Spinal cord (tissue), 9 donors: ENCODE measurements at regions not wholly inside any gene's neighbourhood (a gene's known extent, or its start where the extent isn't known, plus 50 kb on each side); places are given as distances from the start of the nearest gene placed in this dataset.
"Not testable (repeated sequence)": the region's sequence is repeated elsewhere in the genome, so short reads cannot be mapped to it uniquely, and the experiment has no call there.

Source experiments
- DNase-seq, 6 donors: peaks; one replicate each; pipeline versions ENCODE4 v3.0.0 to v3.0.0-alpha.2; 2013 to 2015; ENCODE audit warnings: low spot score in 6 of 6, low read depth in 4 of 6
- H3K27ac ChIP-seq: one replicate; pipeline ENCODE4 v1.5.1; 2013; ENCODE audit warnings: low read depth, low read length, control low read depth
- H3K27me3 ChIP-seq: one replicate; pipeline ENCODE4 v1.6.1; 2013; ENCODE audit warnings: low read length; ENCODE audit not compliant: control insufficient read depth, insufficient read depth
- H3K36me3 ChIP-seq: one replicate; pipeline ENCODE4 v1.6.1; 2013; ENCODE audit warnings: low read length; ENCODE audit not compliant: control insufficient read depth, insufficient read depth
- H3K4me1 ChIP-seq: one replicate; pipeline ENCODE4 v1.6.1; 2013; ENCODE audit warnings: low read length; ENCODE audit not compliant: control insufficient read depth, insufficient read depth
- H3K4me3 ChIP-seq: one replicate; pipeline ENCODE4 v1.5.1; 2013; ENCODE audit warnings: low read depth, low read length, control low read depth
- H3K9me3 ChIP-seq: one replicate; pipeline ENCODE4 v1.6.1; 2013; ENCODE audit warnings: low read length; ENCODE audit not compliant: control insufficient read depth, insufficient read depth
- WGBS: methylation state at CpG from one replicate; pipeline ENCODE4 v1.1.5; 2013; ENCODE audit warnings: missing lambda C conversion rate; ENCODE audit not compliant: insufficient coverage; 5-methylcytosine and 5-hydroxymethylcytosine counted together
- donor health status: healthy.

DNA sequence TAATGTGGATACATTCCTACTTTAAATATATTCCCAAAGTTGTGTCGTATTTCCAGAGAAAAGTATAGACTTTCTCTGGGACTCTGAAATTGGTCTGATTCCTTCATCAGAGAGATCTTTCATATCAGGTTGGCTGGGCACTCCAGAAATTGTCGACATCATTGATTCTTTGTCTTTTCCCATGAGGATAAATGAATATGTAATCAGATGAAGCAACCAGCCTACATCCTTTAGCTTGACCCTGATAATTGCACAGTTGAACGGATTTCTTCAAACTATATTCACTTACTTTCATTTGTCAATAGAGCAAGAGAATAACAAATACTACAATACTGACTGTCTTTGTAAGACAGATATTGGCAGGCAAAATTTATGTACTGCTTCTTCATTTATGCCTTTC is 680.2 kb upstream of the LRRTM4 start:
- Histone ChIP-seq H3K4me1 (no peaks in the 10 kb centered on the region), H3K4me3 (no peak overlapping the region)
- no peak for DNase-seq

GRCh38 chr2:78202986-78203670 is 681.0 kb upstream of the LRRTM4 start:
- no peak overlapping the region for H3K27ac ChIP-seq

More for the DNA sequence above, 680.2 kb upstream of the LRRTM4 start:
- no peaks in the 10 kb centered on the region for H3K36me3 ChIP-seq
- WGBS: no CpG with 5 or more reads among the region's 3 CpGs
- H3K27ac ChIP-seq: no peak overlapping the region
- no peaks in the 10 kb centered on the region for H3K27me3 ChIP-seq
- H3K9me3 ChIP-seq: no peaks in the 10 kb centered on the region

DNA sequence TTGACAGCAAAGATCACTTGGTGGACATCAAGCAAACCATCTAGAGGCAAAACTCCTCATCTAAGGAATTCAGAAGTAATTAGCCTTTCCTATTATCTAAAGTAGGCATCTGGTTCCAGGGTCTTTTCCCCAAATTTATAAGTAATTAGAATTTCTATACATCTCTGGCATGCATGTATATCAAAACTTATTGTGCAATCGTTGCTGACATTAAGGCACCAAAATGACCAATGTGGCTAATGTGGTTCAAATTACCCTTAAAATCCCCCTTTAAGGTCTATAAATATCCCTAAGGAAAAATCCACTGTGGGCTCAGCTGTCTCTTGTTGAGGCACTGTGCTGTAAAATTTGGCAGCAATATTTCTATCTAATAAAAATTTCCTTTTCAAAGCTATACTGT is 695.9 kb upstream of the LRRTM4 start:
- no peaks in the 10 kb centered on the region for H3K36me3 ChIP-seq
- WGBS: no CpG with 5 or more reads among the region's 1 CpG
- DNase-seq: no peak
- H3K27me3 ChIP-seq: no peaks in the 10 kb centered on the region
- H3K9me3 ChIP-seq: no peaks in the 10 kb centered on the region
- H3K4me1 ChIP-seq: no peaks in the 10 kb centered on the region
- no peak overlapping the region for H3K27ac ChIP-seq
- H3K4me3 ChIP-seq: no peak overlapping the region

More at GRCh38 chr2:78202986-78203670, 681.0 kb upstream of the LRRTM4 start:
- Histone ChIP-seq H3K27me3 (no peaks in the 10 kb centered on the region), H3K4me1 (no peaks in the 10 kb centered on the region), H3K9me3 (peaks cover 2% of the 10 kb centered on the region), H3K4me3 (no peak overlapping the region), H3K36me3 (no peaks in the 10 kb centered on the region)
- WGBS: 100% methylated on average over 2 of the region's 7 CpGs
- DNase-seq: no peak

DNA sequence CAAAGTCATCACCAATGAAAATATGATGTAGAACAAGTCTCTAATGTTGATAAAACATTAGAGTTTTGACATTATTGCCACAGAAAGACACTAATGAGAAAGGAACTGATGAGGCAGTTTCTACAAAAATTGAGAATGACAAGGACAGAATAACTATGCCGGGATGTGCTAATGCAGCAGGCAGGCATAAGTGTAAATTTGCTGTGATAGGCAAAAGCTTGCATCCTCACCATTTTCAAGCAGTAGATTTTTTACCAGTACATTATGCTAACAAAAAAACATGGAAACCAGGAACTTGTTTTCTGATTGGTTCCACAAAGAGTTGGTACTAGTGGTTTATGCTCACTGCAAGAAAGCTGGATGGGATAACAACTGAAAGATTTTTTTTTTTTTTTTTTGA is 715.5 kb upstream of the LRRTM4 start:
- Histone ChIP-seq H3K27ac (no peak overlapping the region), H3K4me3 (no peak overlapping the region), H3K27me3 (no peaks in the 10 kb centered on the region), H3K4me1 (no peaks in the 10 kb centered on the region), H3K36me3 (no peaks in the 10 kb centered on the region), H3K9me3 (no peaks in the 10 kb centered on the region)
- no CpG with 5 or more reads among the region's 1 CpG for WGBS
- no peak for DNase-seq

- Histone ChIP-seq H3K27me3 (no peaks in the 10 kb centered on the region), H3K27ac (no peak overlapping the region), H3K9me3 (no peaks in the 10 kb centered on the region), H3K4me1 (no peaks in the 10 kb centered on the region), H3K4me3 (no peak overlapping the region), H3K36me3 (no peaks in the 10 kb centered on the region)
- no peak for DNase-seq
- WGBS: no CpG with 5 or more reads among the region's 4 CpGs
Observed at GRCh38 chr2:78245394-78246135, 723.4 kb upstream of the LRRTM4 start.

GRCh38 chr2:78251708-78252107 is 729.5 kb upstream of the LRRTM4 start:
- Histone ChIP-seq H3K9me3 (no peaks in the 10 kb centered on the region), H3K4me3 (no peak overlapping the region), H3K4me1 (no peaks in the 10 kb centered on the region), H3K27me3 (no peaks in the 10 kb centered on the region), H3K36me3 (no peaks in the 10 kb centered on the region), H3K27ac (no peak overlapping the region)
- no peak for DNase-seq
- WGBS: 100% methylated on average over 1 of the region's 1 CpG

DNA sequence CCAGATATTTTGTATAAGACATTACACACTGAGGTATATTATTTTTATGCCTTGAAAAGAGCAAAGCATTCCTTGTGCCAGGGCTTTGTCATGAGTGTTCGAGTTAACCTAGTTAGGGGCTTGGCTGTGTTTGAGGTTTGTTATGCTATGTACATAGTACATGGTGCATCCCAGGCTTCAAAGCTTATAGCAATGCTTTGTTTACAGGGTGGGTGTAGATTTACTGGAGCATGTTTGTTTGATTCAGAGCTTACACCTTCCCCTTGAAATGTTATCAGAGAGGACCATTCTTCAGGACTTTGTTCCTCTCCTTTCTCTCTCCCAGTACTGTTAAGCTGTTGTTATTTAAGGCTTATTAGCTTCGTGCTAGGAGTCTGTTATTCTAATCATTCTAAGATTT is 738.7 kb upstream of the LRRTM4 start:
- H3K9me3 ChIP-seq: no peaks in the 10 kb centered on the region
- no peak for DNase-seq
- no peak overlapping the region for H3K4me3 ChIP-seq
- H3K36me3 ChIP-seq: no peaks in the 10 kb centered on the region
- no peak overlapping the region for H3K27ac ChIP-seq
- H3K4me1 ChIP-seq: no peaks in the 10 kb centered on the region
- 86% methylated on average over 1 of the region's 2 CpGs for WGBS
- H3K27me3 ChIP-seq: no peaks in the 10 kb centered on the region

- no peaks in the 10 kb centered on the region for H3K36me3 ChIP-seq
- no peaks in the 10 kb centered on the region for H3K4me1 ChIP-seq
- DNase-seq: no peak
- no CpG with 5 or more reads among the region's 1 CpG for WGBS
- H3K9me3 ChIP-seq: no peaks in the 10 kb centered on the region
- H3K27me3 ChIP-seq: no peaks in the 10 kb centered on the region
- H3K27ac ChIP-seq: no peak overlapping the region
- H3K4me3 ChIP-seq: no peak overlapping the region
Observed at GRCh38 chr2:78261454-78261853, 739.3 kb upstream of the LRRTM4 start.

DNA sequence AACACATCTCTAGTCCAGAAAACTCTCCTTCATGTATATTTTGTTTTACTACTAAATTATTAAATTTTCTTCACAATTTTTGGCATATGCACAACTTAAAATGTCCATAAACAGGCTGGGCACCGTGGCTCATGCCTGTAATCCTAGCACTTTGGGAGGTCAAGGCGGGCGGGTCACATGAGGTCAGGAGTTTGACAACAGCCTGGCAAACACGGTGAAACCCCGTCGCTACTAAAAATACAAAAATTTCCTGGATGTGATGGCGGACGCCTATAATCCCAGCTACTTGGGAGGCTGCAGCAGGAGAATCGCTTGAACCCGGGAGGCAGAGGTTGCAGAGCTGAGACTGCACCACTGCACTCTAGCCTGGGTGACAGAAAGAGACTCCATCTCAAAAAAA is 739.9 kb upstream of the LRRTM4 start:
- 90% methylated on average over 10 of the region's 10 CpGs for WGBS
- not testable (repeated sequence) for H3K36me3 ChIP-seq, DNase-seq, H3K27ac ChIP-seq, H3K4me3 ChIP-seq, H3K9me3 ChIP-seq, H3K27me3 ChIP-seq, H3K4me1 ChIP-seq
